Parathyroid adenoma (tissue), 2 donors: ENCODE measurements at regions not wholly inside any gene's neighbourhood (a gene's known extent, or its start where the extent isn't known, plus 50 kb on each side); places are given as distances from the start of the nearest gene placed in this dataset.

ENCODE experiments used
- H2AFZ ChIP-seq: fragments of 300-600 bp; sonication (generic); one replicate; pipeline ENCODE4 v1.7.0; 2017; ENCODE audit warnings: antibody characterized with exemption, mild to moderate bottlenecking
- H3K27ac ChIP-seq: fragments of 300-600 bp; sonication (generic); one replicate; pipeline ENCODE4 v1.7.0; 2017
- H3K27me3 ChIP-seq: fragments of 300-600 bp; sonication (generic); one replicate; pipeline ENCODE4 v1.7.0; 2017; ENCODE audit warnings: low read length; ENCODE audit not compliant: control insufficient read depth, insufficient read depth
- H3K36me3 ChIP-seq: fragments of 300-600 bp; sonication (generic); one replicate; pipeline ENCODE4 v1.7.0; 2017; ENCODE audit warnings: low read length; ENCODE audit not compliant: control insufficient read depth, insufficient read depth
- H3K4me1 ChIP-seq: fragments of 300-600 bp; sonication (generic); one replicate; pipeline ENCODE4 v1.7.0; 2017; ENCODE audit warnings: control low read depth
- H3K4me2 ChIP-seq: fragments of 300-600 bp; sonication (generic); one replicate; pipeline ENCODE4 v1.7.0; 2017; ENCODE audit warnings: low read length
- H3K4me3 ChIP-seq: fragments of 300-600 bp; sonication (generic); one replicate; pipeline ENCODE4 v1.7.0; 2017; ENCODE audit warnings: low read depth, low read length
- H3K79me2 ChIP-seq: fragments of 300-600 bp; sonication (generic); one replicate; pipeline ENCODE4 v1.7.0; 2017; ENCODE audit warnings: control low read depth
- H3K9ac ChIP-seq: fragments of 300-600 bp; sonication (generic); one replicate; pipeline ENCODE4 v1.7.0; 2017; ENCODE audit warnings: mild to moderate bottlenecking
- H3K9me3 ChIP-seq: fragments of 300-600 bp; sonication (generic); one replicate; pipeline ENCODE4 v1.7.0; 2017; ENCODE audit warnings: low read length; ENCODE audit not compliant: control insufficient read depth
- TF ChIP-seq, protein P1 (sequence below): fragments of 300-600 bp; sonication (generic); IDR thresholded peaks from one replicate; pipeline ENCODE4 v1.7.0; 2017; ENCODE audit warnings: antibody characterized with exemption, mild to moderate bottlenecking
- donor health status: primary hyperparathyroidism.

DNA sequence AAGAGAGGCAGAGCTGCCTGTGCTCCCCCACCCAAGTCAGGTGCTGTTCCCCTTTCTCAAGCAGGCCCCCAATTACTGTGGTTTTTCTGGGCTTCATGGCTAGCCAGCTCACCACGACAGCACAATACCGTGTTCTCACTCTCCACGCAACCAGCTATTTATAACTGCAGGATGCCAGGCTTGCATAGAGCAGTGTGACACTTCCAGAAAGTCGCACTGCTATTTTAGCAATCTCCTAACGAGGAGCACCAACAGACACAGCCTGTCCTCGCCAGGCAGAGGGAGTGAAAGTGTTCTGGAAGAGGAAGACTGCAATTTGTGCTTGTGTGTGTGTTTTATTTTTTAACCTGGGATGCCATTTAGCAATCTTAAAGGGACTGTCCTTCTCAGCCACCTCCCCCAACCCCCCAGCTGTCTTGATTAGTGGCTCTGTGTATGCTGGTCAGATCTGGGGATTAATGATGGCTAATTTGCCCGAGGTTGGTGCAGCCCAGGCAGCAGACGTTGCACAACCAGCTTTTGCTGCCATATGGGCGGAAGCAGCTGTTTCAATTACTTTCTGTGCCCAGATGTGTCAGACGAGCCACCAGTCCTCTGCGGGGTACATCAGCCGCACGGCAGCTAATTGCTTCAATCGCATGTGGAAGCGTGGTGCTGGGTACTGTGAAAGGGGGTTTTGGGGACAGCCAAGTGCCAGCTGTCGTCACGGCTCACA, 268.0 kb upstream of the ARRDC4 start:
- peak overlapping the region; percentile 91 for H3K27ac ChIP-seq
- no peaks in the 10 kb centered on the region for H3K9me3 ChIP-seq
- peak overlapping the region; percentile 74 for H2AFZ ChIP-seq
- TF ChIP-seq, protein P1, sequence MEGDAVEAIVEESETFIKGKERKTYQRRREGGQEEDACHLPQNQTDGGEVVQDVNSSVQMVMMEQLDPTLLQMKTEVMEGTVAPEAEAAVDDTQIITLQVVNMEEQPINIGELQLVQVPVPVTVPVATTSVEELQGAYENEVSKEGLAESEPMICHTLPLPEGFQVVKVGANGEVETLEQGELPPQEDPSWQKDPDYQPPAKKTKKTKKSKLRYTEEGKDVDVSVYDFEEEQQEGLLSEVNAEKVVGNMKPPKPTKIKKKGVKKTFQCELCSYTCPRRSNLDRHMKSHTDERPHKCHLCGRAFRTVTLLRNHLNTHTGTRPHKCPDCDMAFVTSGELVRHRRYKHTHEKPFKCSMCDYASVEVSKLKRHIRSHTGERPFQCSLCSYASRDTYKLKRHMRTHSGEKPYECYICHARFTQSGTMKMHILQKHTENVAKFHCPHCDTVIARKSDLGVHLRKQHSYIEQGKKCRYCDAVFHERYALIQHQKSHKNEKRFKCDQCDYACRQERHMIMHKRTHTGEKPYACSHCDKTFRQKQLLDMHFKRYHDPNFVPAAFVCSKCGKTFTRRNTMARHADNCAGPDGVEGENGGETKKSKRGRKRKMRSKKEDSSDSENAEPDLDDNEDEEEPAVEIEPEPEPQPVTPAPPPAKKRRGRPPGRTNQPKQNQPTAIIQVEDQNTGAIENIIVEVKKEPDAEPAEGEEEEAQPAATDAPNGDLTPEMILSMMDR, result no peak
- H3K4me2 ChIP-seq, result peak overlapping the region; percentile 18
- H3K4me1 ChIP-seq, result peaks cover 22% of the 10 kb centered on the region
- H3K4me3 ChIP-seq, result no peak overlapping the region
- H3K9ac ChIP-seq, result no peak overlapping the region
- H3K79me2 ChIP-seq, result no peaks in the 10 kb centered on the region
- H3K36me3 ChIP-seq, result no peaks in the 10 kb centered on the region
- H3K27me3 ChIP-seq, result no peaks in the 10 kb centered on the region

DNA sequence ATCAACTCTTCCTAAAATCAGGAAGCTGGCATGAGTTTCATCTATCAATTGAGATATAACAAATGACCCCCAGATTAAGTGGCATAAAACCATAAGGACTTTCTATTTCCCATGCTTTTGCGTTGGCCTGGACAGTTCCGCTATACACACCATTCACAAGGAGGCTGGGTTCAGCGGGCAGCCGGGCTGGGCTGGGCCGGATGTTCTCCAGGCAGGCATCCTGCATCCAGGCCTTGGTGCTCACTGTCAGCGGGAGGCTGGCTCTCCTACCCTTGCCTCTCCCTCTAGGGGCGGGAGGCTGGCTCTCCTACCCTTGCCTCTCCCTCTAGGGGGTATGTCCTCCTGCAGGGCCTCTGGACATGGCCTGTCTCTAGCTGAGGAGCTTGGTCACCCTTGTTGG, 266.0 kb upstream of the ARRDC4 start:
- TF ChIP-seq, protein P1, result no peak

DNA sequence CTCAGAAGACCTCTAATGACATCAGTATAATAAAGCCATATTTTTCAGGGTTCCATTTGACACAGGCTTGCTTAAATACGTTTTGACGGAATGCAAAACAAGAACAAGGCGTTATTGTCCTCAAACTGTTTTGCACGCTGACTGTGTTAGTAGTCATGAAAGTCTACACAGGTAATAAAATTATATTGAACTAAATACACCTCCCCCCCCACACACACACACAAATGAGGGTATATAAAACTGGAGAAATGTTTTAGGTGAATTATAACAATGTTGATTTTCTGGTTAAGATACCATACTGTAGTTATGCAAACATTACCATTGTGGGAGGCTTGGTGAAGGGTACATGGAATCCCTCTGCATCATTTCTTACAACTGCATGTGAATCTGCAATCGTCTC, 257.1 kb upstream of the ARRDC4 start:
- no peak overlapping the region for H2AFZ ChIP-seq
- H3K4me1 ChIP-seq, result no peaks in the 10 kb centered on the region
- H3K79me2 ChIP-seq, result no peaks in the 10 kb centered on the region
- no peak overlapping the region for H3K9ac ChIP-seq
- no peaks in the 10 kb centered on the region for H3K36me3 ChIP-seq
- no peaks in the 10 kb centered on the region for H3K9me3 ChIP-seq
- TF ChIP-seq, protein P1, result no peak
- no peaks in the 10 kb centered on the region for H3K27me3 ChIP-seq
- H3K27ac ChIP-seq, result no peak overlapping the region
- H3K4me3 ChIP-seq, result no peak overlapping the region
- no peak overlapping the region for H3K4me2 ChIP-seq

More for the DNA sequence above, 266.0 kb upstream of the ARRDC4 start:
- no peaks in the 10 kb centered on the region for H3K9me3 ChIP-seq
- H3K27ac ChIP-seq, result no peak overlapping the region
- H3K9ac ChIP-seq, result no peak overlapping the region
- H2AFZ ChIP-seq, result no peak overlapping the region
- no peak overlapping the region for H3K4me2 ChIP-seq
- H3K36me3 ChIP-seq, result no peaks in the 10 kb centered on the region
- H3K27me3 ChIP-seq, result no peaks in the 10 kb centered on the region
- H3K4me3 ChIP-seq, result no peak overlapping the region
- H3K4me1 ChIP-seq, result peaks cover 22% of the 10 kb centered on the region
- no peaks in the 10 kb centered on the region for H3K79me2 ChIP-seq

DNA sequence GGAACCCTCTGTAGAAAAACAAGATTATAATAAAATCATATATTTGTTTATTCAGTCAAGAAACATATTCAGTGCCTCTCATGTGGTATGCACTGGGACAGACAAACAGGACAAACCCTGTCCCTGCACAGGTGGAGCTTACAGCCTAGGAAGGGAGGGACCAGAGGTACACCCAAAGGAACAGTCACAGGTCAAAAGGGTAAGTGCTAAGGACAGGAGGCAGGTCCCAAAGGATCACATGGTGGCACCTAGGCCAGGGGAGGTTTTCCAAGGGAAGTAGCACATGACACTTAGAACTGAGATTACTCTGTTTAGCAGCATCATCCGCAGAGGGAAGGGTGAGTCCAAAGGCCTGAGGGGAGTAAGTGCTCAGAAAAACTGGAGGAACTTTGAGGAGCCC, 254.4 kb upstream of the ARRDC4 start:
- Histone ChIP-seq H3K79me2 (no peaks in the 10 kb centered on the region), H3K4me3 (no peak overlapping the region), H3K9ac (no peak overlapping the region), H3K27ac (no peak overlapping the region), H3K4me1 (no peaks in the 10 kb centered on the region), H3K27me3 (no peaks in the 10 kb centered on the region), H3K36me3 (no peaks in the 10 kb centered on the region), H3K9me3 (no peaks in the 10 kb centered on the region), H3K4me2 (no peak overlapping the region), H2AFZ (no peak overlapping the region)
- TF ChIP-seq, protein P1, result no peak

DNA sequence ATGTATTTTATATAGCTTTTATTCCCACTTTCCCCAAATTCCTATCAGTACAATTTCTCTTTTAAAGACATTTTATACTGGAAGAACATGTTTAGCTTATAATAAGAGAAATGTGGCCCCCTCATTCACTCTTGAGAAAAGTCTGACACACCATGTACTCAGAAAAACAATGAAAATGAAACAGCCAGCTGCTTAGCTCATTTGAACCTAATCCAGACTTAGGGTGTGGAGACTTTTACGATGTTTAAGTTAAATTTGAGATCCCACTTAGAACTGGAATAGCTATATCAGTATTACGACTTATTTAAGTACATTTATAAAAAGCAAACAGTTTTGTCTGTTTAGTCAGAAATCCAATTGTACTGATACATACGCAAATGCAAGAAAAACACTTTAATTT, 252.3 kb upstream of the ARRDC4 start:
- Histone ChIP-seq H3K4me1 (no peaks in the 10 kb centered on the region), H3K4me2 (no peak overlapping the region)
- TF ChIP-seq, protein P1, result no peak

More for the DNA sequence above, 252.3 kb upstream of the ARRDC4 start:
- Histone ChIP-seq H3K36me3 (no peaks in the 10 kb centered on the region), H3K79me2 (no peaks in the 10 kb centered on the region), H3K4me3 (no peak overlapping the region), H3K9me3 (no peaks in the 10 kb centered on the region), H2AFZ (no peak overlapping the region), H3K27me3 (no peaks in the 10 kb centered on the region), H3K27ac (no peak overlapping the region), H3K9ac (no peak overlapping the region)
